ENCODE measurements at regions not wholly inside any gene's neighbourhood (a gene's known extent, or its start where the extent isn't known, plus 50 kb on each side); places are given as distances from the start of the nearest gene placed in this dataset.

DNA sequence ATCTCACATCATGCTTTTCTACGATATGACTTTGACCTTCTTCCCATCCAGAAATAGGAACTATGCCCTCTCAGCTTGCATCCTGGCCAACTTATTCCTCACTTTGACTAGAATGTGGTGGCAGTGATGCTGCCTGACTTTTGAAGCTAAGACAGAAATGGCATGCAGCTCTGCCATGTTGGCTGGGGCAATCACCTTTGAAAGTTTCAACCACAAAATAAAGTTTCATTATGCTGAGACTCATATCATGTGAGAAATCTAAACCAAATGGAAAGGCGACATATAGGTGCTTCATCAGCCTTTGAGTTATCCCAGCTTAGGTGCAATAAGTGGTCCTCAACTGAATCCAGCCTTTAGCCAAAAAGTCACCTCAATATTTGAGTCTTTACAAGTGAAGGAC is 370.0 kb upstream of the CHRM3 start:
- Histone ChIP-seq H3K27me3 (ENCODE audit: control insufficient read depth in 4 of 4, insufficient read depth in 4 of 4, low read length in 3 of 4) (no peaks in the 10 kb centered on the region), H3K9ac (ENCODE audit: low read depth in 1 of 2, low read length in 2 of 2) (no peak overlapping the region), H3K4me3 (ENCODE audit: low read depth in 1 of 3, low read length in 3 of 3) (no peak overlapping the region), H3K4me1 (ENCODE audit: control insufficient read depth in 4 of 4, insufficient read depth in 4 of 4, low read length in 3 of 4) (no peaks in the 10 kb centered on the region), H3K9me3 (ENCODE audit: control insufficient read depth in 4 of 4, low read length in 3 of 4) (no peaks in the 10 kb centered on the region), H3K27ac (ENCODE audit: low read depth in 1 of 2, low read length in 2 of 2) (no peak overlapping the region), H3K36me3 (ENCODE audit: control insufficient read depth in 4 of 4, insufficient read depth in 3 of 4, low read depth in 1 of 4, low read length in 3 of 4) (no peaks in the 10 kb centered on the region)
- WGBS = 84% methylated on average over 2 of the region's 2 CpGs
- DNase-seq (ENCODE audit: low spot score) = no peak
- TF ChIP-seq RXRA (IDR thresholded peaks at IDR 0.05) (no peak), EGR1 (IDR thresholded peaks at IDR 0.05; ENCODE audit: low read depth in 2 of 2) (no peak), FOXA1 (IDR thresholded peaks at IDR 0.05) (no peak)
- TF ChIP-seq, protein P1, sequence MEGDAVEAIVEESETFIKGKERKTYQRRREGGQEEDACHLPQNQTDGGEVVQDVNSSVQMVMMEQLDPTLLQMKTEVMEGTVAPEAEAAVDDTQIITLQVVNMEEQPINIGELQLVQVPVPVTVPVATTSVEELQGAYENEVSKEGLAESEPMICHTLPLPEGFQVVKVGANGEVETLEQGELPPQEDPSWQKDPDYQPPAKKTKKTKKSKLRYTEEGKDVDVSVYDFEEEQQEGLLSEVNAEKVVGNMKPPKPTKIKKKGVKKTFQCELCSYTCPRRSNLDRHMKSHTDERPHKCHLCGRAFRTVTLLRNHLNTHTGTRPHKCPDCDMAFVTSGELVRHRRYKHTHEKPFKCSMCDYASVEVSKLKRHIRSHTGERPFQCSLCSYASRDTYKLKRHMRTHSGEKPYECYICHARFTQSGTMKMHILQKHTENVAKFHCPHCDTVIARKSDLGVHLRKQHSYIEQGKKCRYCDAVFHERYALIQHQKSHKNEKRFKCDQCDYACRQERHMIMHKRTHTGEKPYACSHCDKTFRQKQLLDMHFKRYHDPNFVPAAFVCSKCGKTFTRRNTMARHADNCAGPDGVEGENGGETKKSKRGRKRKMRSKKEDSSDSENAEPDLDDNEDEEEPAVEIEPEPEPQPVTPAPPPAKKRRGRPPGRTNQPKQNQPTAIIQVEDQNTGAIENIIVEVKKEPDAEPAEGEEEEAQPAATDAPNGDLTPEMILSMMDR (IDR thresholded peaks at IDR 0.05; ENCODE audit: low read depth, low read length, missing input control) = no peak

DNA sequence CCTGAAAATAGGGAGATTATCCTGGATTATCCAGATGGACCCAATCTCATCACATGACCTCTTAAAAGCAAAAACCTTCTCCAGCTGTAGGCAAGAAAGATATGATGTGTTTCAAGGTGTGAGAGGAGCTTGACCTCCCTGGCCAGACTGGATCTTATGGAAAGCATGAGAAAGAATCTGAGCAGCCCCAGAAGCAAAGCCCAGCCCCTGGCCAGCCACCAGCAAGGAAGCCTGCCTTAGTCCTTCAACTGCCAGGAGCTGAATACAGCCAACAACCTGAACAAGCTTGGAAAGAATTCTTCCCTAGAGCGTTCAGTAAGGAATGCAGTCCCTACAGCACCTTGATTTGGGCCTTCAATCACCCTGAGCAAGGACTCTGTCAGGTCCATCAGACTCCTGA is 375.0 kb upstream of the CHRM3 start:
- H3K4me1 ChIP-seq (ENCODE audit: control insufficient read depth in 4 of 4, insufficient read depth in 4 of 4, low read length in 3 of 4) = no peaks in the 10 kb centered on the region
- H3K27me3 ChIP-seq (ENCODE audit: control insufficient read depth in 4 of 4, insufficient read depth in 4 of 4, low read length in 3 of 4) = no peaks in the 10 kb centered on the region
- no peaks in the 10 kb centered on the region for H3K36me3 ChIP-seq (ENCODE audit: control insufficient read depth in 4 of 4, insufficient read depth in 3 of 4, low read depth in 1 of 4, low read length in 3 of 4)
- TF ChIP-seq JUND (IDR thresholded peaks at IDR 0.05) = no peak
- TF ChIP-seq, protein P2, sequence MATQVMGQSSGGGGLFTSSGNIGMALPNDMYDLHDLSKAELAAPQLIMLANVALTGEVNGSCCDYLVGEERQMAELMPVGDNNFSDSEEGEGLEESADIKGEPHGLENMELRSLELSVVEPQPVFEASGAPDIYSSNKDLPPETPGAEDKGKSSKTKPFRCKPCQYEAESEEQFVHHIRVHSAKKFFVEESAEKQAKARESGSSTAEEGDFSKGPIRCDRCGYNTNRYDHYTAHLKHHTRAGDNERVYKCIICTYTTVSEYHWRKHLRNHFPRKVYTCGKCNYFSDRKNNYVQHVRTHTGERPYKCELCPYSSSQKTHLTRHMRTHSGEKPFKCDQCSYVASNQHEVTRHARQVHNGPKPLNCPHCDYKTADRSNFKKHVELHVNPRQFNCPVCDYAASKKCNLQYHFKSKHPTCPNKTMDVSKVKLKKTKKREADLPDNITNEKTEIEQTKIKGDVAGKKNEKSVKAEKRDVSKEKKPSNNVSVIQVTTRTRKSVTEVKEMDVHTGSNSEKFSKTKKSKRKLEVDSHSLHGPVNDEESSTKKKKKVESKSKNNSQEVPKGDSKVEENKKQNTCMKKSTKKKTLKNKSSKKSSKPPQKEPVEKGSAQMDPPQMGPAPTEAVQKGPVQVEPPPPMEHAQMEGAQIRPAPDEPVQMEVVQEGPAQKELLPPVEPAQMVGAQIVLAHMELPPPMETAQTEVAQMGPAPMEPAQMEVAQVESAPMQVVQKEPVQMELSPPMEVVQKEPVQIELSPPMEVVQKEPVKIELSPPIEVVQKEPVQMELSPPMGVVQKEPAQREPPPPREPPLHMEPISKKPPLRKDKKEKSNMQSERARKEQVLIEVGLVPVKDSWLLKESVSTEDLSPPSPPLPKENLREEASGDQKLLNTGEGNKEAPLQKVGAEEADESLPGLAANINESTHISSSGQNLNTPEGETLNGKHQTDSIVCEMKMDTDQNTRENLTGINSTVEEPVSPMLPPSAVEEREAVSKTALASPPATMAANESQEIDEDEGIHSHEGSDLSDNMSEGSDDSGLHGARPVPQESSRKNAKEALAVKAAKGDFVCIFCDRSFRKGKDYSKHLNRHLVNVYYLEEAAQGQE (IDR thresholded peaks at IDR 0.05) = no peak
- TF ChIP-seq EGR1 (IDR thresholded peaks at IDR 0.05; ENCODE audit: low read depth in 2 of 2) = no peak
- no peak for TF ChIP-seq FOXA2 (IDR thresholded peaks at IDR 0.05)
- TF ChIP-seq, protein P3, sequence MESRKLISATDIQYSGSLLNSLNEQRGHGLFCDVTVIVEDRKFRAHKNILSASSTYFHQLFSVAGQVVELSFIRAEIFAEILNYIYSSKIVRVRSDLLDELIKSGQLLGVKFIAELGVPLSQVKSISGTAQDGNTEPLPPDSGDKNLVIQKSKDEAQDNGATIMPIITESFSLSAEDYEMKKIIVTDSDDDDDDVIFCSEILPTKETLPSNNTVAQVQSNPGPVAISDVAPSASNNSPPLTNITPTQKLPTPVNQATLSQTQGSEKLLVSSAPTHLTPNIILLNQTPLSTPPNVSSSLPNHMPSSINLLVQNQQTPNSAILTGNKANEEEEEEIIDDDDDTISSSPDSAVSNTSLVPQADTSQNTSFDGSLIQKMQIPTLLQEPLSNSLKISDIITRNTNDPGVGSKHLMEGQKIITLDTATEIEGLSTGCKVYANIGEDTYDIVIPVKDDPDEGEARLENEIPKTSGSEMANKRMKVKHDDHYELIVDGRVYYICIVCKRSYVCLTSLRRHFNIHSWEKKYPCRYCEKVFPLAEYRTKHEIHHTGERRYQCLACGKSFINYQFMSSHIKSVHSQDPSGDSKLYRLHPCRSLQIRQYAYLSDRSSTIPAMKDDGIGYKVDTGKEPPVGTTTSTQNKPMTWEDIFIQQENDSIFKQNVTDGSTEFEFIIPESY (IDR thresholded peaks at IDR 0.05) = no peak
- TF ChIP-seq GABPA (IDR thresholded peaks at IDR 0.05 in 1 of 2, conservative IDR thresholded peaks at IDR 0.05 in 1 of 2) = no peak
- H3K27ac ChIP-seq (ENCODE audit: low read depth in 1 of 2, low read length in 2 of 2) = no peak overlapping the region
- H3K9ac ChIP-seq (ENCODE audit: low read depth in 1 of 2, low read length in 2 of 2) = no peak overlapping the region
- no peak overlapping the region for H3K4me3 ChIP-seq (ENCODE audit: low read depth in 1 of 3, low read length in 3 of 3)
- DNase-seq (ENCODE audit: low spot score) = no peak
- no peaks in the 10 kb centered on the region for H3K9me3 ChIP-seq (ENCODE audit: control insufficient read depth in 4 of 4, low read length in 3 of 4)
- 77% methylated on average over 1 of the region's 1 CpG for WGBS

DNA sequence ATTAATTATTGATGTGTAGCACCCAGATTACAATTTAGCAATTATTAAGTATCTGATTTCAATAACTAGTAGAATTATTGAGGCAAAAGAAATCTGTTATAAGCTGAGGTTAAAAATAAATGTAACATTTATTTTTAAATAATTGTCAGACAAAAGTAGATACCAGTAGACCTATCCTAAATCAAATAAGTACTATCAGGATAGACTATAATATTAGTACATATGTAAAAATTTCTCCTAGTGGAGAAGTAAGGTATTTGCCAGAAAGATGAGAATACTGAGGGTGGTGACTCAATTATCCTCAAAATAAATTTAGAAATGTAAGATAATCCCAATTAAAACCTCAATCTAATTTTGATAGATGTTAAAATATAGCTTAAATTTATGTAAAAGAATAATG is 377.8 kb upstream of the CHRM3 start:
- TF ChIP-seq NR2F2 (IDR thresholded peaks at IDR 0.05) (no peak), HNF4G (IDR thresholded peaks at IDR 0.05) (no peak), GABPA (IDR thresholded peaks at IDR 0.05 in 1 of 2, conservative IDR thresholded peaks at IDR 0.05 in 1 of 2) (no peak), RAD21 (IDR thresholded peaks at IDR 0.05) (no peak), SP1 (IDR thresholded peaks at IDR 0.05) (no peak), FOXA1 (IDR thresholded peaks at IDR 0.05) (no peak), JUND (IDR thresholded peaks at IDR 0.05) (no peak), HNF4A (conservative IDR thresholded peaks at IDR 0.05) (no peak), TAF1 (conservative IDR thresholded peaks at IDR 0.05) (no peak), FOXA2 (IDR thresholded peaks at IDR 0.05) (no peak)
- TF ChIP-seq, protein P4, sequence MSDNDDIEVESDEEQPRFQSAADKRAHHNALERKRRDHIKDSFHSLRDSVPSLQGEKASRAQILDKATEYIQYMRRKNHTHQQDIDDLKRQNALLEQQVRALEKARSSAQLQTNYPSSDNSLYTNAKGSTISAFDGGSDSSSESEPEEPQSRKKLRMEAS (IDR thresholded peaks at IDR 0.05) = no peak
- TF ChIP-seq, protein P1 (IDR thresholded peaks at IDR 0.05; ENCODE audit: low read depth, low read length, missing input control) = no peak
- TF ChIP-seq, protein P3 (IDR thresholded peaks at IDR 0.05) = no peak
- Histone ChIP-seq H3K36me3 (ENCODE audit: control insufficient read depth in 4 of 4, insufficient read depth in 3 of 4, low read depth in 1 of 4, low read length in 3 of 4) (no peaks in the 10 kb centered on the region), H3K4me3 (ENCODE audit: low read depth in 1 of 3, low read length in 3 of 3) (no peak overlapping the region)

More for the DNA sequence above, 377.8 kb upstream of the CHRM3 start:
- DNase-seq (ENCODE audit: low spot score) = no peak
- Histone ChIP-seq H3K27ac (ENCODE audit: low read depth in 1 of 2, low read length in 2 of 2) (no peak overlapping the region), H3K4me1 (ENCODE audit: control insufficient read depth in 4 of 4, insufficient read depth in 4 of 4, low read length in 3 of 4) (no peaks in the 10 kb centered on the region), H3K27me3 (ENCODE audit: control insufficient read depth in 4 of 4, insufficient read depth in 4 of 4, low read length in 3 of 4) (no peaks in the 10 kb centered on the region), H3K9me3 (ENCODE audit: control insufficient read depth in 4 of 4, low read length in 3 of 4) (no peaks in the 10 kb centered on the region), H3K9ac (ENCODE audit: low read depth in 1 of 2, low read length in 2 of 2) (no peak overlapping the region)
